GM23338 (cell line): ENCODE measurements at regions not wholly inside any gene's neighbourhood (a gene's known extent, or its start where the extent isn't known, plus 50 kb on each side); places are given as distances from the start of the nearest gene placed in this dataset.

Experiments used
- ATAC-seq: fragments of 200-7000 bp; cut with Tn5 transposase; 3 replicates; pipeline ENCODE4 v1.9.1; 2020
- DNase-seq: peaks from one replicate; pipeline ENCODE4 v3.0.0-alpha.2; 2015; ENCODE audit warnings: low spot score
- H2AFZ ChIP-seq: fragments of 200-600 bp; sonication (generic); 2 replicates; pipeline ENCODE4 v1.8.0; 2016; ENCODE audit warnings: antibody characterized with exemption, mild to moderate bottlenecking, moderate library complexity
- H3F3A ChIP-seq: fragments of 200-600 bp; sonication (generic); replicated peaks from 2 replicates; pipeline ENCODE4 v1.8.0; 2017; ENCODE audit warnings: antibody characterized with exemption, mixed run types, low read depth
- H3K27ac ChIP-seq: fragments of 200-600 bp; sonication (generic); 2 replicates; pipeline ENCODE4 v1.6.1; 2016; ENCODE audit warnings: low read depth
- H3K27me3 ChIP-seq: fragments of 200-600 bp; sonication (generic); 2 replicates; pipeline ENCODE4 v1.8.0; 2016; ENCODE audit warnings: mild to moderate bottlenecking, mixed run types, moderate library complexity; ENCODE audit not compliant: insufficient read depth
- H3K36me3 ChIP-seq: fragments of 200-600 bp; sonication (generic); 2 replicates; pipeline ENCODE4 v1.8.0; 2016; ENCODE audit warnings: mild to moderate bottlenecking; ENCODE audit not compliant: insufficient read depth
- H3K4me1 ChIP-seq: fragments of 200-600 bp; sonication (generic); 2 replicates; pipeline ENCODE4 v1.8.0; 2016; ENCODE audit warnings: mild to moderate bottlenecking, moderate library complexity; ENCODE audit not compliant: insufficient read depth
- H3K4me2 ChIP-seq: fragments of 200-600 bp; sonication (generic); 2 replicates; pipeline ENCODE4 v1.7.1; 2017; ENCODE audit warnings: mixed run types
- H3K4me3 ChIP-seq: fragments of 200-600 bp; sonication (generic); 2 replicates; pipeline ENCODE4 v1.6.1; 2016; ENCODE audit warnings: mixed run types
- H3K79me2 ChIP-seq: fragments of 200-600 bp; sonication (generic); replicated peaks from 2 replicates; pipeline ENCODE4 v1.8.0; 2017; ENCODE audit warnings: mild to moderate bottlenecking; ENCODE audit not compliant: insufficient read depth
- H3K9me2 ChIP-seq: fragments of 200-600 bp; sonication (generic); 2 replicates; pipeline ENCODE4 v1.8.0; 2017; ENCODE audit not compliant: insufficient read depth
- H4K20me1 ChIP-seq: fragments of 200-600 bp; sonication (generic); replicated peaks from 2 replicates; pipeline ENCODE4 v1.8.0; 2017; ENCODE audit warnings: mild to moderate bottlenecking; ENCODE audit not compliant: insufficient read depth
- H3K27ac Mint-ChIP-seq: 2 replicates; pipeline ENCODE4 v1.8.0; 2020; ENCODE audit warnings: inconsistent platforms, mild to moderate bottlenecking, moderate library complexity, mixed read lengths
- H3K27me3 Mint-ChIP-seq: 3 replicates; pipeline ENCODE4 v1.8.0; 2022; ENCODE audit warnings: low read depth, mild to moderate bottlenecking, moderate library complexity, mixed read lengths, inconsistent platforms; ENCODE audit not compliant: insufficient read depth, poor library complexity
- H3K36me3 Mint-ChIP-seq: 3 replicates; pipeline ENCODE4 v1.8.0; 2021; ENCODE audit warnings: low read depth, mild to moderate bottlenecking, inconsistent platforms, moderate library complexity, mixed read lengths
- H3K4me1 Mint-ChIP-seq: 3 replicates; pipeline ENCODE4 v1.8.0; 2020; ENCODE audit warnings: mild to moderate bottlenecking, inconsistent platforms, mixed read lengths
- H3K4me3 Mint-ChIP-seq: 3 replicates; pipeline ENCODE4 v1.8.0; 2021; ENCODE audit warnings: moderate library complexity, mild to moderate bottlenecking, inconsistent platforms, mixed read lengths
- H3K9me3 Mint-ChIP-seq: 3 replicates; pipeline ENCODE4 v1.8.0; 2020; ENCODE audit warnings: moderate library complexity, mild to moderate bottlenecking, inconsistent platforms, mixed read lengths
- CREB1 ChIP-seq: fragments of 250-450 bp; sonication (Bioruptor Pico); IDR thresholded peaks from 2 replicates; pipeline ENCODE4 v1.5.0; 2020; ENCODE audit warnings: low read depth, mild to moderate bottlenecking, moderate library complexity
- CTCF ChIP-seq, 2 experiments: fragments of 200-600 bp in 1 of 2; sonication (generic) in 1 of 2; conservative IDR thresholded peaks; 2 replicates each; pipeline versions ENCODE4 v1.5.1 to v1.6.1; 2016 to 2017; ENCODE audit warnings: antibody characterized with exemption in 2 of 2, low read depth in 2 of 2, mild to moderate bottlenecking in 2 of 2, moderate library complexity in 1 of 2
- ETS1 ChIP-seq: IDR thresholded peaks from 2 replicates; pipeline ENCODE4 v1.6.1; 2016; ENCODE audit warnings: antibody characterized with exemption
- EZH2 ChIP-seq: fragments of 200-600 bp; sonication (generic); IDR thresholded peaks from one replicate; pipeline ENCODE4 v1.8.0; 2017; ENCODE audit warnings: antibody characterized with exemption, mild to moderate bottlenecking, low read depth; ENCODE audit not compliant: unreplicated experiment
- EZH2phosphoT487 ChIP-seq: fragments of 200-600 bp; sonication (generic); IDR thresholded peaks from one replicate; pipeline ENCODE4 v1.8.1; 2018; ENCODE audit warnings: antibody characterized with exemption; ENCODE audit not compliant: unreplicated experiment
- JUNB ChIP-seq: IDR thresholded peaks from one replicate; pipeline ENCODE4 v1.6.1; 2016; ENCODE audit warnings: antibody characterized with exemption; ENCODE audit not compliant: unreplicated experiment
- NANOG ChIP-seq: IDR thresholded peaks from 2 replicates; pipeline ENCODE4 v1.6.1; 2016; ENCODE audit warnings: antibody characterized with exemption, borderline replicate concordance
- POLR2AphosphoS5 ChIP-seq: IDR thresholded peaks from 2 replicates; pipeline ENCODE4 v1.6.1; 2016; ENCODE audit warnings: antibody characterized with exemption, low read depth
- REST ChIP-seq: IDR thresholded peaks from one replicate; pipeline ENCODE4 v1.6.1; 2018; ENCODE audit warnings: antibody characterized with exemption; ENCODE audit not compliant: unreplicated experiment
- STAT1 ChIP-seq: IDR thresholded peaks from one replicate; pipeline ENCODE4 v1.6.1; 2016; ENCODE audit warnings: antibody characterized with exemption; ENCODE audit not compliant: unreplicated experiment
- ZNF114 ChIP-seq: fragments of 250-450 bp; sonication (Bioruptor Pico); IDR thresholded peaks from 2 replicates; pipeline ENCODE4 v1.5.0; 2020; ENCODE audit warnings: mild to moderate bottlenecking, moderate library complexity
- ZNF331 ChIP-seq: fragments of 250-450 bp; sonication (Bioruptor Pico); IDR thresholded peaks from 2 replicates; pipeline ENCODE4 v1.5.0; 2020; ENCODE audit warnings: low read depth, mild to moderate bottlenecking, moderate library complexity
- TF ChIP-seq, protein P1 (sequence below): fragments of 250-450 bp; sonication (Bioruptor Pico); IDR thresholded peaks from 2 replicates; pipeline ENCODE4 v1.5.0; 2020; ENCODE audit warnings: mild to moderate bottlenecking, moderate library complexity

DNA sequence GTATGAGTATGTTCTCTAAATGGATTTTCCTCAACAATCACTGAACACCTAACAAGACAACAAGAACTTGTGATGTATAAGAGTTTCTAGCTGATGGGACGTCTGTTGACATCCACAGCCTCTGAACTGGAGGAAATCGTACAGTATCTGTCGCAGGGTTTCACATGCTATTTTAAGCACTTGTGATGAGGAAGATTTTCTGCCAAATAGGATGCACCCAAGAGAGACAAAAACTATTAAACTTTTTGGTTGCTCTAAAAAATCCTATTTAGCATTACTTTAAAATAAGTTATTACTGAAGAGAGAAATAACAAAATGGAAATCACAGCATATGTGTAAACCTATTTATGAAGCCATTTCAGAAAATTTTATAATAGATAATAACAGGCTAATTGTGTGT, 356.1 kb upstream of the SLC7A11 start:
- H3K27ac Mint-ChIP-seq: no peak overlapping the region

More for the DNA sequence above, 356.1 kb upstream of the SLC7A11 start:
- H3K9me2 ChIP-seq: peaks cover 3% of the 10 kb centered on the region; the same call in 1 of the 2 replicates
- H3F3A ChIP-seq: no peaks in the 10 kb centered on the region
- H3K4me3 Mint-ChIP-seq: no peak overlapping the region
- H3K27me3 ChIP-seq: no peaks in the 10 kb centered on the region
- no peak for ATAC-seq
- DNase-seq: no peak
- H2AFZ ChIP-seq: no peak overlapping the region
- no peak overlapping the region for H3K4me3 ChIP-seq
- no peak overlapping the region for H3K27ac ChIP-seq
- H3K79me2 ChIP-seq: no peaks in the 10 kb centered on the region
- H3K4me1 ChIP-seq: no peaks in the 10 kb centered on the region
- no peaks in the 10 kb centered on the region for H4K20me1 ChIP-seq
- no peaks in the 10 kb centered on the region for H3K4me1 Mint-ChIP-seq
- H3K36me3 Mint-ChIP-seq: peaks cover 7% of the 10 kb centered on the region; the same call in 2 of the 3 replicates
- no peak overlapping the region for H3K4me2 ChIP-seq
- TF ChIP-seq EZH2phosphoT487: no peak
- TF ChIP-seq ZNF331: no peak
- no peak for TF ChIP-seq NANOG
- no peak for TF ChIP-seq EZH2
- TF ChIP-seq ETS1: no peak
- TF ChIP-seq, protein P1, sequence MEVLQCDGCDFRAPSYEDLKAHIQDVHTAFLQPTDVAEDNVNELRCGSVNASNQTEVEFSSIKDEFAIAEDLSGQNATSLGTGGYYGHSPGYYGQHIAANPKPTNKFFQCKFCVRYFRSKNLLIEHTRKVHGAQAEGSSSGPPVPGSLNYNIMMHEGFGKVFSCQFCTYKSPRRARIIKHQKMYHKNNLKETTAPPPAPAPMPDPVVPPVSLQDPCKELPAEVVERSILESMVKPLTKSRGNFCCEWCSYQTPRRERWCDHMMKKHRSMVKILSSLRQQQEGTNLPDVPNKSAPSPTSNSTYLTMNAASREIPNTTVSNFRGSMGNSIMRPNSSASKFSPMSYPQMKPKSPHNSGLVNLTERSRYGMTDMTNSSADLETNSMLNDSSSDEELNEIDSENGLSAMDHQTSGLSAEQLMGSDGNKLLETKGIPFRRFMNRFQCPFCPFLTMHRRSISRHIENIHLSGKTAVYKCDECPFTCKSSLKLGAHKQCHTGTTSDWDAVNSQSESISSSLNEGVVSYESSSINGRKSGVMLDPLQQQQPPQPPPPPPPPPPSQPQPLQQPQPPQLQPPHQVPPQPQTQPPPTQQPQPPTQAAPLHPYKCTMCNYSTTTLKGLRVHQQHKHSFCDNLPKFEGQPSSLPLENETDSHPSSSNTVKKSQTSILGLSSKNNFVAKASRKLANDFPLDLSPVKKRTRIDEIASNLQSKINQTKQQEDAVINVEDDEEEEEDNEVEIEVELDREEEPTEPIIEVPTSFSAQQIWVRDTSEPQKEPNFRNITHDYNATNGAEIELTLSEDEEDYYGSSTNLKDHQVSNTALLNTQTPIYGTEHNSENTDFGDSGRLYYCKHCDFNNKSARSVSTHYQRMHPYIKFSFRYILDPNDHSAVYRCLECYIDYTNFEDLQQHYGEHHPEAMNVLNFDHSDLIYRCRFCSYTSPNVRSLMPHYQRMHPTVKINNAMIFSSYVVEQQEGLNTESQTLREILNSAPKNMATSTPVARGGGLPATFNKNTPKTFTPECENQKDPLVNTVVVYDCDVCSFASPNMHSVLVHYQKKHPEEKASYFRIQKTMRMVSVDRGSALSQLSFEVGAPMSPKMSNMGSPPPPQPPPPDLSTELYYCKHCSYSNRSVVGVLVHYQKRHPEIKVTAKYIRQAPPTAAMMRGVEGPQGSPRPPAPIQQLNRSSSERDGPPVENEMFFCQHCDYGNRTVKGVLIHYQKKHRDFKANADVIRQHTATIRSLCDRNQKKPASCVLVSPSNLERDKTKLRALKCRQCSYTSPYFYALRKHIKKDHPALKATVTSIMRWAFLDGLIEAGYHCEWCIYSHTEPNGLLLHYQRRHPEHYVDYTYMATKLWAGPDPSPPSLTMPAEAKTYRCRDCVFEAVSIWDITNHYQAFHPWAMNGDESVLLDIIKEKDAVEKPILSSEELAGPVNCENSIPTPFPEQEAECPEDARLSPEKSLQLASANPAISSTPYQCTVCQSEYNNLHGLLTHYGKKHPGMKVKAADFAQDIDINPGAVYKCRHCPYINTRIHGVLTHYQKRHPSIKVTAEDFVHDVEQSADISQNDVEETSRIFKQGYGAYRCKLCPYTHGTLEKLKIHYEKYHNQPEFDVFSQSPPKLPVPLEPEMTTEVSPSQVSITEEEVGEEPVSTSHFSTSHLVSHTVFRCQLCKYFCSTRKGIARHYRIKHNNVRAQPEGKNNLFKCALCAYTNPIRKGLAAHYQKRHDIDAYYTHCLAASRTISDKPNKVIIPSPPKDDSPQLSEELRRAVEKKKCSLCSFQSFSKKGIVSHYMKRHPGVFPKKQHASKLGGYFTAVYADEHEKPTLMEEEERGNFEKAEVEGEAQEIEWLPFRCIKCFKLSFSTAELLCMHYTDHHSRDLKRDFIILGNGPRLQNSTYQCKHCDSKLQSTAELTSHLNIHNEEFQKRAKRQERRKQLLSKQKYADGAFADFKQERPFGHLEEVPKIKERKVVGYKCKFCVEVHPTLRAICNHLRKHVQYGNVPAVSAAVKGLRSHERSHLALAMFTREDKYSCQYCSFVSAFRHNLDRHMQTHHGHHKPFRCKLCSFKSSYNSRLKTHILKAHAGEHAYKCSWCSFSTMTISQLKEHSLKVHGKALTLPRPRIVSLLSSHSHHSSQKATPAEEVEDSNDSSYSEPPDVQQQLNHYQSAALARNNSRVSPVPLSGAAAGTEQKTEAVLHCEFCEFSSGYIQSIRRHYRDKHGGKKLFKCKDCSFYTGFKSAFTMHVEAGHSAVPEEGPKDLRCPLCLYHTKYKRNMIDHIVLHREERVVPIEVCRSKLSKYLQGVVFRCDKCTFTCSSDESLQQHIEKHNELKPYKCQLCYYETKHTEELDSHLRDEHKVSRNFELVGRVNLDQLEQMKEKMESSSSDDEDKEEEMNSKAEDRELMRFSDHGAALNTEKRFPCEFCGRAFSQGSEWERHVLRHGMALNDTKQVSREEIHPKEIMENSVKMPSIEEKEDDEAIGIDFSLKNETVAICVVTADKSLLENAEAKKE: no peak
- no peak for TF ChIP-seq ZNF114 (CRISPR knock-in tag)
- TF ChIP-seq CREB1 (CRISPR knock-in tag): no peak
- TF ChIP-seq CTCF (conservative IDR thresholded peaks at IDR 0.05; ENCODE audit: low read depth in 2 of 2): no peak
- TF ChIP-seq POLR2AphosphoS5: no peak
- no peak for TF ChIP-seq REST
- no peak for TF ChIP-seq JUNB
- TF ChIP-seq STAT1: no peak
- H3K9me3 Mint-ChIP-seq: peaks cover 11% of the 10 kb centered on the region
- H3K36me3 ChIP-seq: no peaks in the 10 kb centered on the region
- H3K27me3 Mint-ChIP-seq: peaks cover 2% of the 10 kb centered on the region
